Forelimb muscle (tissue), 1 donor: ENCODE measurements at regions not wholly inside any gene's neighbourhood (a gene's known extent, or its start where the extent isn't known, plus 50 kb on each side); places are given as distances from the start of the nearest gene placed in this dataset.

Experiments used
- DNase-seq: peaks from one replicate; pipeline ENCODE4 v3.0.0-alpha.2; 2013; ENCODE audit warnings: low read depth

GRCh38 chr6:165755583-165755982 is 92.5 kb upstream of the PDE10A start:
- no peak for DNase-seq

GRCh38 chr6:165753506-165753905 is 90.5 kb upstream of the PDE10A start:
- DNase-seq: no peak

GRCh38 chr6:165752451-165752850 is 89.4 kb upstream of the PDE10A start:
- DNase-seq: no peak

GRCh38 chr6:165751486-165751885 is 88.4 kb upstream of the PDE10A start:
- DNase-seq: no peak

- DNase-seq: no peak
These were observed 86.1 kb upstream of the PDE10A start for GRCh38 chr6:165749163-165749562.

GRCh38 chr6:165748390-165748789 is 85.3 kb upstream of the PDE10A start:
- no peak for DNase-seq

- no peak for DNase-seq
These were observed 84.9 kb upstream of the PDE10A start for GRCh38 chr6:165747963-165748362.

GRCh38 chr6:165746331-165746730 is 83.3 kb upstream of the PDE10A start:
- no peak for DNase-seq

- DNase-seq: no peak
These were observed 82.5 kb upstream of the PDE10A start for GRCh38 chr6:165745492-165745891.

GRCh38 chr6:165744555-165745228 is 81.7 kb upstream of the PDE10A start:
- DNase-seq: no peak

GRCh38 chr6:165743366-165743898 is 80.4 kb upstream of the PDE10A start:
- no peak for DNase-seq

GRCh38 chr6:165742047-165742446 is 79.0 kb upstream of the PDE10A start:
- DNase-seq: no peak

GRCh38 chr6:165737396-165737795 is 74.4 kb upstream of the PDE10A start:
- DNase-seq: no peak

- no peak for DNase-seq
These were observed 72.0 kb upstream of the PDE10A start for GRCh38 chr6:165735065-165735464.

- no peak for DNase-seq
These were observed 70.4 kb upstream of the PDE10A start for GRCh38 chr6:165733489-165733791.

GRCh38 chr6:165732696-165733488 is 69.9 kb upstream of the PDE10A start:
- DNase-seq: no peak

- no peak for DNase-seq
These were observed 66.4 kb upstream of the PDE10A start for GRCh38 chr6:165729307-165729936.

- DNase-seq: no peak
These were observed 65.2 kb upstream of the PDE10A start for GRCh38 chr6:165728216-165728615.

- no peak for DNase-seq
These were observed 63.9 kb upstream of the PDE10A start for GRCh38 chr6:165726965-165727381.

- DNase-seq: no peak
These were observed 63.3 kb upstream of the PDE10A start for GRCh38 chr6:165726290-165726875.

GRCh38 chr6:165725201-165725600 is 62.2 kb upstream of the PDE10A start:
- DNase-seq: no peak

- DNase-seq: no peak
These were observed 60.3 kb upstream of the PDE10A start for GRCh38 chr6:165723326-165723725.
